NCI-H2196 treated with DMSO at 0.1 percent for 48 hours (cell line): ENCODE measurements at regions not wholly inside any gene's neighbourhood (a gene's known extent, or its start where the extent isn't known, plus 50 kb on each side); places are given as distances from the start of the nearest gene placed in this dataset.
"Not testable (repeated sequence)": the region's sequence is repeated elsewhere in the genome, so short reads cannot be mapped to it uniquely, and the experiment has no call there.

Source experiments
- DNase-seq: peaks from one replicate; lab custom pipeline; 2025; ENCODE audit not compliant: unreplicated experiment; lab: John Stamatoyannopoulos, UW

DNA sequence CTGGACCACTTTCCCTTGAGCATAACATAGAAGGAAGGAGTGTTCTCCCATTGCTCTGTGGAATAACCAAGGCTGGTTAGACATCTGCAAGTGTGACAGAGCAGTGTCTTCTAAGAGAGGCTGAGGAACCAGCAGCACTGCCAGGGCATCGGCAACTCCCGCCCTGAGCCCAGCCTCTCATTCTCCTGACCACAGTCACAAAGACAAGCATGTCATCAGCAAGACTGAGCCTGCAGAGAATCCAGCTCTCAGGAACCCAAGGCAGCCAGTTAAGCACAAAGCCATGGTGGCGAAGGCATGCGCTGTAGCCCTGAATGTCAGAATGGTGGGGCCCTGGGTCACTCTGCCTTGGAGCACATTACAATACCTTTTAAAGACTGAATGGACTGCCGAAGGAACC, 253.9 kb downstream of the AGTPBP1 start:
- DNase-seq = no peak

GRCh38 chr9:85484235-85484634, 257.5 kb downstream of the AGTPBP1 start:
- DNase-seq = no peak

GRCh38 chr9:85483208-85483607, 258.5 kb downstream of the AGTPBP1 start:
- no peak for DNase-seq

- no peak for DNase-seq
Measured at GRCh38 chr9:85479305-85479704, 262.4 kb downstream of the AGTPBP1 start.

- DNase-seq = no peak
Measured at GRCh38 chr9:85478847-85479246, 262.9 kb downstream of the AGTPBP1 start.

GRCh38 chr9:85474896-85475295, 266.9 kb downstream of the AGTPBP1 start:
- DNase-seq = not testable (repeated sequence)

GRCh38 chr9:85471791-85472190, 270.0 kb downstream of the AGTPBP1 start:
- no peak for DNase-seq

DNA sequence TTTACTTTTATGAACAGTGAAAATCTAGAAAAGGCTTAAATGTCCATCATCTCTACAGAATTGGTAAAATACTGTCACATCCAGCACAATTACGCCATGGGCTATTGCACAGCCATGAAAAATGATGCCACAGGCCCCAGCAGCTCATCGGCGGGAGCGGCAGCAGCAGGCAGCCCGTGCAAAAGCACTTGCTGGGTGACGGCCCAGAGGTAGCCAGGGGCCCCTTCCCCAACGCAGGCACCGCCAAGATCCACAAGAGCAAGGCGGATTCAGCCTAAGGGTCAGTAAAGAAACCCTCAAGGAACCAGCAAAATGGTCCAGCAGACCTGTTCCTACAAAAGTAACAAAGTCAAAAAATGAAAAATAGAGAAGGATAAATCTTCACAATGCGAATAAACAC, 272.7 kb downstream of the AGTPBP1 start:
- no peak for DNase-seq

DNA sequence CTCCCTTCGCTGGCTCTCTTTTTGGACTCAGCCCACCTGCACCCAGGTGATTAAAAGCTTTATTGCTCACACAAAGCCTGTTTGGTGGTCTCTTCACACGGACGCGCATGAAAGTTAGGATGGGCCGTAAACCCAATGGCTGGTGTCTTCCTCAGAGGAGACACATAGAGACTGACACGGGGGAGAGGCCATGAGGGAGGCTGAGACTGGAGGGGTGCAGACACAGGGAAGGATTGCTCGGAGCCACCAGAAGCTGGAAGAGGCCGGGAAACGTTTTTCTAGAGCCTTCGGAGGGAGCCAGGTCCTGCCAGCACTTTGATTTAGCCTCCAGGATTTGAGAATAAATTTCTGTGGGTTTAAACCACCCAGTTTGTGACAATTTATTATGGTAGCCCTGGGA, 274.9 kb downstream of the AGTPBP1 start:
- DNase-seq = no peak

- DNase-seq = not testable (repeated sequence)
Measured at GRCh38 chr9:85458114-85458864, 283.5 kb downstream of the AGTPBP1 start.

DNA sequence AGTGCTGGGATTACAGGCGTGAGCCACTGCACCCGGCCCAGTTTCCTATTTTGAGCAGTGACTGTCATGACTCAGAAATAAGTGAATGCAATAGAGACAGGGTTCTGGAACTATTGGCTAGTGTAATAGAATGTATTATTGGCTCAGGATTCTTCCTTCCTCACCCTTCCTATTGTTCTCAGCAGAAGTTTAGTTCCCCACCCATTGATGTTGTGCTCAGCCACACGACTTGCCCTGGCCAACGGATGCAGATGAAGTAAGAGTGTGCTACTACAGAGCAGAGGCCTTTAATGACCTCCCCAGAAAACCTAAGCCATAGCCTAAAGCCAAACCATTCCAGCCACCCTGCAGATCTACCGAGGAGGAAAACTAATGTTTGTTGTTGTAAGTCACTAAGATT, 287.9 kb downstream of the AGTPBP1 start:
- DNase-seq = no peak

DNA sequence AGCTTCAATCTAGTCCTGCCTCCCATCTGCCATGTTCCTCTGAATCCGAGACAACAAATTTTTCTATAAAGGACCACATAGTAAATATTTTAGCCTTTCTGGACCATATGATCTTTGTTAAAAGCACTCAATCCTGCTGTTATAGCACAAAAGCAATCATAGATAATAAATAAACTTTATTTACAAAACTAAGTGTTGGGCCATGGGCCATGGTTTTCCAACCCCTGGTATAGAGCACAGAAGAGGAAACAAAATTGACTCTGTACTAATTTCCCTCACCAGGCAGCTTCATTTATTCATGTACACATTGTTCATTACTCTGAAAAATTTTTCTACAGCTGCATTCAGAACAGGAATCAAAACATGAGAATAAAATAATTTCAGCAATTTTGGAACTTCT, 288.9 kb downstream of the AGTPBP1 start:
- DNase-seq = no peak

GRCh38 chr9:85451680-85452079, 290.1 kb downstream of the AGTPBP1 start:
- no peak for DNase-seq

- no peak for DNase-seq
Measured at GRCh38 chr9:85445887-85446286, 295.9 kb downstream of the AGTPBP1 start.

- no peak for DNase-seq
Measured at GRCh38 chr9:85444243-85444642, 297.5 kb downstream of the AGTPBP1 start.

- DNase-seq = no peak
Measured at GRCh38 chr9:85443190-85443598, 298.6 kb downstream of the AGTPBP1 start.

DNA sequence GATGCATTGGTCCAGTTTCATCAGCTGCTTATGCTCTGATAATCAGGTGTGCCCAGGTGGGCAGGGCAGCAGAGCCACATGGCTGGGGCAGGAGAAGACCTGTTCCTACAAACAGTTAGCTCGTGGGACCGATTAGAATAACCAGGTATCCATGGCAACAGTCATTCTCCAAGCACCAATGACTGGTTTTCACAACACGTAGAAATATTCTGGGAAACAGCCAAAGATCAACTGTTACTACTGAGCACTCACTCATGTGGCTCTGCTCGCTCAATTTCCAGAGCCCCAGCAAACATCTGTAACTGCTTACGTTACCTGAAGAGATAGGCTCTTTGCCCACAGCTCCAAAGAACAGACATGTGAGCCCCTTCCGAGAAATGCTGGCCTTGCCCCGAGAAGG, 302.0 kb downstream of the AGTPBP1 start:
- no peak for DNase-seq

DNA sequence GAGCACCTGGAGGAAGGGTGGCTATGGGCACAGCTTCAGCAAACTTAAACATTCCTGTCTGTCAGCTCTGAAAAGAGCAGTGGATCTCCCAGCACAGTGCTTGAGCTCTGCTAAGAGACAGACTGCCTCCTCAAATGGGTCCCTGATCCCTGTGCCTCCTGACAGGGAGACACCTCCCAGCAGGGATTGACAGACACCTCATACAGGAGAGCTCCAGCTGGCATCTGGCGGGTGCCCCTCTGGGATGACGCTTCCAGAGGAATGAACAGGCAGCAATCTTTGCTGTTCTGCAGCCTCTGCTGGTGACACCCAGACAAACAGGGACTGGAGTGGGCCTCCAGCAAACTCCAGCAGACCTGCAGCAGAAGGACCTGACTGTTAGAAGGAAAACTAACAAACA, 307.8 kb downstream of the AGTPBP1 start:
- DNase-seq = not testable (repeated sequence)

- not testable (repeated sequence) for DNase-seq
Measured at GRCh38 chr9:85433551-85433950, 308.2 kb downstream of the AGTPBP1 start.

DNA sequence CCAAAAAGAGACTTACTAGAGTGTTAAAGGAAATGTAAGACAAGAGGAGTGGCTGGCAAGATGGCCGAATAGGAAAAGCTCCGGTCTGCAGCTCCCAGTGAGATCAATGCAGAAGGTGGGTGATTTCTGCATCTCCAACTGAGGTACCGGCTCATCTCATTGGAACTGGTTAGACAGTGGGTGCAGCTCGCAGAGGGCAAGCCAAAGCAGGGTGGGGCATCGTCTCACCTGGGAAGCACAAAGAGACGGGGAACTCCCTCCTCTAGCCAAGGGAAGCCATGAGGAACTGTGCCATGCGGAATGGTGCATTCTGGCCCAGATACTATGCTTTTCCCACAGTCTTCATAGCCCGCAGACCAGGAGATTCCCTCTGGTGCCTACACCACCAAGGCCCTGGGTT, 308.7 kb downstream of the AGTPBP1 start:
- DNase-seq = no peak

GRCh38 chr9:85432599-85432998, 309.2 kb downstream of the AGTPBP1 start:
- DNase-seq = no peak

- DNase-seq = no peak
Measured at GRCh38 chr9:85431339-85432102, 310.2 kb downstream of the AGTPBP1 start.
